ENCODE measurements at regions not wholly inside any gene's neighbourhood (a gene's known extent, or its start where the extent isn't known, plus 50 kb on each side); places are given as distances from the start of the nearest gene placed in this dataset.

DNA sequence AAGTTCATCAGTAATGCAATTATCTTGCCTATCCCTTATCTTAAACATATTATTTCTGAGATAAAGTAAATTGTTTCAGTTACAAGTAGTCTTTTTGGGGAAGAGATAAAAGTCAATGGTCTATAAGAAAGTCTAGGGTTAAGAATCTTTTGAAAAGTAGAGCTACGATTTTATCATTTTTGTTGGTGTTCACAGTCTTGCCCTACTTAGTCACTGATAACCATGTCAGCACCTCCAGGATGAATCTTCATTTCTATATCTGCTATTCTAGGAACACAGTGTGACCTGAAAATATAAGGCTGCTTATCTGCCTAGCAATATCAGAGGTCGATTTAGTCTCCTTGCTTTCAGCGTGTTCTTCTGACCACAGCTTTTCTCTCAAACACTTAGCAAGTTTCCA is 1676.5 kb upstream of the PRR20A start:
- no peak for TF ChIP-seq CTCF (IDR thresholded peaks at IDR 0.05)
- Histone ChIP-seq H3K4me3 (no peak overlapping the region), H3K27me3 (no peaks in the 10 kb centered on the region), H3K27ac (no peak overlapping the region), H3K36me3 (no peaks in the 10 kb centered on the region), H3K9me3 (no peaks in the 10 kb centered on the region), H3K4me1 (no peaks in the 10 kb centered on the region)
- no peak for DNase-seq (ENCODE audit: low spot score)

DNA sequence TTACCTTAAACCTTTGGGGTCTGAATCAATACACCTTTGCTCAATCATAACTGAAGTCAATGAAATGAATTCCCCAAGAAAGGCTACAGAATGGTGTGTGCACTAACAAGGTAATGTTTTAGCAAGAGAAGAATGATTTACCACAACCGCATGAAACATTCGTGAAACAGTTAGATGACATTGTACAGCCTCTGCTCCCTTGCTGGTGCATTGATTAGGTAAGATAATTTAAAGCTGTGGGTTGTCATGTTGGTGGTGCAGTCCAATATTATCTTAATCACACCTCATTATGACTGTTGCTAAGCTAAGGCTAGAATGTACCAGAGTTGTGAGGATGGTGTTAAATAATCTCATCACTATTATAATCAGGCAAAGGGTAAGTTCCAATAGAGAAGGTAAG is 1673.2 kb upstream of the PRR20A start:
- Histone ChIP-seq H3K27ac (no peak overlapping the region), H3K9me3 (no peaks in the 10 kb centered on the region), H3K4me1 (no peaks in the 10 kb centered on the region), H3K36me3 (no peaks in the 10 kb centered on the region), H3K4me3 (no peak overlapping the region), H3K27me3 (no peaks in the 10 kb centered on the region)
- no peak for DNase-seq (ENCODE audit: low spot score)
- TF ChIP-seq CTCF (IDR thresholded peaks at IDR 0.05), result no peak

DNA sequence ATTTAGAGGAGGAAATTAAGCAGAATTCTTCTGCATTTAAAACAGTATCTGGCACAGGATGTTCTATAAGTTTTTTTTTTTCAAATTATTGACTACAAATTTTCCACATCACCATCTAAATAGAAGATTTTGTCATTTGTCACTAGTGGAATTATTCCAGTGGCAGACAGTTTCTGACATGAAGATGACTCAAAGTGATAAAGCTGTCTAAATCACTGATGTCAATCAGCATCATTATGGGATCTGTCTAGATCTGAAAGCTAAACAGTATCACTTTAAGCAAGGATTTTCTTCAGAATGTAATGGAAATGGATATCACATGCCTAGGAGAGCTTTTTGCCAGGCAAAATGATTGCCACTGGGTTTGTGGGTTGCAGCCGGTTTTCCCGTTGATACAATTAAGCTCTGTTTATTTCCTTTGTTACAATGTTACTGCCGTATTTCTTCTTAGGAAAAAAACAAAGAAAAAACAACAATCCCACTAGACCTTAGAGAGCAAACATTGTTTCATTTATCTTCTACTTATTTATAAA is 1657.0 kb upstream of the PRR20A start:
- Histone ChIP-seq H3K27me3 (no peaks in the 10 kb centered on the region), H3K27ac (no peak overlapping the region), H3K4me3 (no peak overlapping the region), H3K9me3 (peaks cover 0 to 5% of the 10 kb centered on the region in 2 donors), H3K4me1 (no peaks in the 10 kb centered on the region), H3K36me3 (no peaks in the 10 kb centered on the region)
- no peak for TF ChIP-seq CTCF (IDR thresholded peaks at IDR 0.05)
- DNase-seq (ENCODE audit: low spot score), result no peak

- no peaks in the 10 kb centered on the region for H3K4me1 ChIP-seq
- no peak for TF ChIP-seq CTCF (IDR thresholded peaks at IDR 0.05)
- H3K27me3 ChIP-seq, result no peaks in the 10 kb centered on the region
- H3K4me3 ChIP-seq, result no peak overlapping the region
- no peaks in the 10 kb centered on the region for H3K36me3 ChIP-seq
- no peaks in the 10 kb centered on the region for H3K9me3 ChIP-seq
- no peak overlapping the region for H3K27ac ChIP-seq
- DNase-seq (ENCODE audit: low spot score), result no peak
These were observed 1647.4 kb upstream of the PRR20A start for GRCh38 chr13:55493297-55493696.

DNA sequence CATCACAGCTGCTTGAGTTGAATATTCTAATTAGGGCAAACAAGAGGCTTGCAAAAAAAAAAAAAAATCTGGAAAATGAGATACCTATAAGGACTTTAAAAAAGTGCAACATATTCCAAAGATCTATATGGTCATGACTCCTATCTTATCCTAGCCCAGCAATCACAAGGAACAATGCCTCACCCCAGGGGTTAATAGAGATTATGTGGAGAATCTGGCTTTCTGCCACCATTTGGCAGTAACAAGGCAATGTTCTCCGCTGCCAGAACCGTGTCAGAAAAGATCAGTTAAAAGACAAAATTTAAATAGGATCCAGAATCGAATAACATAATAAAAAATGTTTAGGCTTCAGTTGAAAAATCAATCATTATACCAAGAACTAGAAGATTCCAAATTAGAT is 1643.2 kb upstream of the PRR20A start:
- no peaks in the 10 kb centered on the region for H3K4me1 ChIP-seq
- no peak for DNase-seq (ENCODE audit: low spot score)
- H3K36me3 ChIP-seq, result no peaks in the 10 kb centered on the region
- no peaks in the 10 kb centered on the region for H3K9me3 ChIP-seq
- no peak for TF ChIP-seq CTCF (IDR thresholded peaks at IDR 0.05)
- H3K4me3 ChIP-seq, result no peak overlapping the region
- H3K27me3 ChIP-seq, result no peaks in the 10 kb centered on the region
- no peak overlapping the region for H3K27ac ChIP-seq

GRCh38 chr13:55500694-55501093 is 1640.0 kb upstream of the PRR20A start:
- H3K27ac ChIP-seq, result no peak overlapping the region
- no peaks in the 10 kb centered on the region for H3K27me3 ChIP-seq
- TF ChIP-seq CTCF (IDR thresholded peaks at IDR 0.05), result no peak
- H3K4me1 ChIP-seq, result no peaks in the 10 kb centered on the region
- peaks cover 0 to 10% of the 10 kb centered on the region in 2 donors for H3K9me3 ChIP-seq
- no peak for DNase-seq (ENCODE audit: low spot score)
- H3K36me3 ChIP-seq, result no peaks in the 10 kb centered on the region
- no peak overlapping the region for H3K4me3 ChIP-seq

Measured in right atrium auricular region (tissue), 2 donors.